ENCODE measurements at regions not wholly inside any gene's neighbourhood (a gene's known extent, or its start where the extent isn't known, plus 50 kb on each side); places are given as distances from the start of the nearest gene placed in this dataset.

- no peak for TF ChIP-seq CTCF (IDR thresholded peaks at IDR 0.05; ENCODE audit: insufficient read depth, low read depth, low read length)
- no peak for TF ChIP-seq EZH2 (IDR thresholded peaks at IDR 0.05; ENCODE audit: insufficient read depth, low read length)
These were observed 349.4 kb downstream of the SLC4A3 start for GRCh38 chr2:219976871-219977270.
